Activated naive CD4-positive, alpha-beta T cell treated with anti-CD3 and anti-CD28 coated beads, Interleukin-2, amount 10 ng/mL, durations not matched to agents 7 days and 5 days (primary cell): ENCODE measurements at regions not wholly inside any gene's neighbourhood (a gene's known extent, or its start where the extent isn't known, plus 50 kb on each side); places are given as distances from the start of the nearest gene placed in this dataset.

ENCODE experiments used
- CTCF ChIA-PET: fragments of 350-600 bp; sonication (Branson Sonifier 250); formaldehyde crosslinking; loops from one replicate; lab custom pipeline; 2021; ENCODE audit warnings: antibody characterized with exemption; lab: Charles Lee
- DNase-seq: peaks from one replicate; pipeline ENCODE4 v3.0.0-alpha.2; 2020
- H3K27ac Mint-ChIP-seq: one replicate; pipeline ENCODE4 v1.8.0; 2021; ENCODE audit warnings: mild to moderate bottlenecking, moderate library complexity, mixed read lengths
- H3K27me3 Mint-ChIP-seq: one replicate; pipeline ENCODE4 v1.8.0; 2021; ENCODE audit warnings: mild to moderate bottlenecking, mixed read lengths
- H3K36me3 Mint-ChIP-seq: one replicate; pipeline ENCODE4 v1.8.0; 2021; ENCODE audit warnings: mixed read lengths
- H3K4me1 Mint-ChIP-seq: one replicate; pipeline ENCODE4 v1.8.0; 2021; ENCODE audit warnings: mixed read lengths
- H3K4me3 Mint-ChIP-seq: one replicate; pipeline ENCODE4 v1.8.0; 2021; ENCODE audit warnings: mild to moderate bottlenecking, moderate library complexity, mixed read lengths
- H3K9me3 Mint-ChIP-seq: one replicate; pipeline ENCODE4 v1.8.0; 2021; ENCODE audit warnings: mixed read lengths

- no peak for DNase-seq
- peaks cover 23% of the 10 kb centered on the region for H3K9me3 Mint-ChIP-seq
- H3K4me3 Mint-ChIP-seq, result no peak overlapping the region
- H3K4me1 Mint-ChIP-seq, result no peaks in the 10 kb centered on the region
- H3K27ac Mint-ChIP-seq, result no peak overlapping the region
- CTCF ChIA-PET, result no interaction called here
- no peaks in the 10 kb centered on the region for H3K36me3 Mint-ChIP-seq
- peaks cover 21% of the 10 kb centered on the region for H3K27me3 Mint-ChIP-seq
These were observed 53.2 kb upstream of the ALKAL2 start for GRCh38 chr2:341017-341542.
